ENCODE measurements at regions not wholly inside any gene's neighbourhood (a gene's known extent, or its start where the extent isn't known, plus 50 kb on each side); places are given as distances from the start of the nearest gene placed in this dataset.
A peak's percentile ranks its signal among the peaks of the same experiment; 100 is the strongest.

DNA sequence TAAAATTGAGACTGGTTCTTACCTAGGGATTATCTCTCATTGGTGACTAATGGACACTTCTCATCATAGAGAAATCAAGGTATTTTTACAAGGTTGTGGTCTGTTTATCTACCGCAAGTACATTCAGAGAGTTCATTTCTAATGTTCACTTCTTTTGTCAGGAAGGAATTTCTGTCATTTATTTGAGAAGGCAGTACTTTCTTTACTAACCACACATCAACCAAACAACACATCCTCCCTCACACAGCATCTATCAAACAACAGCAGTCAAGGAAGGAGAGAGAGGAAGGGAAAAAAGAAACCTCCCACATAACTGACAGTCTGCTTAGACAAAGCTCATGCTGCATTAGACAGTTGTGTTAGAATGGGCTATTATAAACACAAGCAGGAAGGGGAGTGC, 182.3 kb upstream of the KLF12 start (continued):
- TF ChIP-seq, protein P1, sequence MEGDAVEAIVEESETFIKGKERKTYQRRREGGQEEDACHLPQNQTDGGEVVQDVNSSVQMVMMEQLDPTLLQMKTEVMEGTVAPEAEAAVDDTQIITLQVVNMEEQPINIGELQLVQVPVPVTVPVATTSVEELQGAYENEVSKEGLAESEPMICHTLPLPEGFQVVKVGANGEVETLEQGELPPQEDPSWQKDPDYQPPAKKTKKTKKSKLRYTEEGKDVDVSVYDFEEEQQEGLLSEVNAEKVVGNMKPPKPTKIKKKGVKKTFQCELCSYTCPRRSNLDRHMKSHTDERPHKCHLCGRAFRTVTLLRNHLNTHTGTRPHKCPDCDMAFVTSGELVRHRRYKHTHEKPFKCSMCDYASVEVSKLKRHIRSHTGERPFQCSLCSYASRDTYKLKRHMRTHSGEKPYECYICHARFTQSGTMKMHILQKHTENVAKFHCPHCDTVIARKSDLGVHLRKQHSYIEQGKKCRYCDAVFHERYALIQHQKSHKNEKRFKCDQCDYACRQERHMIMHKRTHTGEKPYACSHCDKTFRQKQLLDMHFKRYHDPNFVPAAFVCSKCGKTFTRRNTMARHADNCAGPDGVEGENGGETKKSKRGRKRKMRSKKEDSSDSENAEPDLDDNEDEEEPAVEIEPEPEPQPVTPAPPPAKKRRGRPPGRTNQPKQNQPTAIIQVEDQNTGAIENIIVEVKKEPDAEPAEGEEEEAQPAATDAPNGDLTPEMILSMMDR (IDR thresholded peaks at IDR 0.05), result no peak

DNA sequence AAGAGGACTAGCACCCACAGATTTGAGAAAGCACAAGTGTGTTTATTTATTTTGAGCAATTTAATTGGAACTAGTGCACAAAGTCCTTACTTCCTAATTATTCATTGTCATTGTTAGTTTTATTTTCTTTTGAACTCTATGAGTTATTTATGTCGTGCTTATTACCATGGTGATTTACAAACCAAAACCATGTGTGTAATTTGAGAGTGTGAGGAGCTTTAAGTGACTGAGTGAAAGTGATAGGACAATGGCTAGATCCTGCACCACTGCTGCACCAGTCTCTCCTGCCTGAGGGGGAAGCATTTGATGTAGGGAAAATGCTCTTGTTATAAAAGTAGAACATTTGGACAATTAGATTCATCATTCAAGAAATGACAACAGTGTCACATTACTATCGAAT, 172.3 kb upstream of the KLF12 start:
- H3K4me1 Mint-ChIP-seq, result peaks cover 27% of the 10 kb centered on the region
- CTCF ChIA-PET, result interaction anchor here (1.8 kb wide), 1 partner anchor 20 kb away, joined by 8 read pairs; no protein-coding TSS in a partner anchor
- TF ChIP-seq GTF2I (CRISPR knock-in tag; conservative IDR thresholded peaks at IDR 0.05), result no peak
- no peak for TF ChIP-seq RORB (CRISPR knock-in tag; IDR thresholded peaks at IDR 0.05)
- TF ChIP-seq PRRX2 (CRISPR knock-in tag; IDR thresholded peaks at IDR 0.05), result no peak
- no peak for TF ChIP-seq EMX1 (CRISPR knock-in tag; IDR thresholded peaks at IDR 0.05)
- no peak for TF ChIP-seq JUN (CRISPR knock-in tag; IDR thresholded peaks at IDR 0.05)
- no peak for TF ChIP-seq SOX15 (CRISPR knock-in tag; IDR thresholded peaks at IDR 0.05)
- no peak for TF ChIP-seq TEAD4 (CRISPR knock-in tag; IDR thresholded peaks at IDR 0.05)
- TF ChIP-seq ETV6 (CRISPR knock-in tag; IDR thresholded peaks at IDR 0.05), result no peak
- TF ChIP-seq, protein P2, sequence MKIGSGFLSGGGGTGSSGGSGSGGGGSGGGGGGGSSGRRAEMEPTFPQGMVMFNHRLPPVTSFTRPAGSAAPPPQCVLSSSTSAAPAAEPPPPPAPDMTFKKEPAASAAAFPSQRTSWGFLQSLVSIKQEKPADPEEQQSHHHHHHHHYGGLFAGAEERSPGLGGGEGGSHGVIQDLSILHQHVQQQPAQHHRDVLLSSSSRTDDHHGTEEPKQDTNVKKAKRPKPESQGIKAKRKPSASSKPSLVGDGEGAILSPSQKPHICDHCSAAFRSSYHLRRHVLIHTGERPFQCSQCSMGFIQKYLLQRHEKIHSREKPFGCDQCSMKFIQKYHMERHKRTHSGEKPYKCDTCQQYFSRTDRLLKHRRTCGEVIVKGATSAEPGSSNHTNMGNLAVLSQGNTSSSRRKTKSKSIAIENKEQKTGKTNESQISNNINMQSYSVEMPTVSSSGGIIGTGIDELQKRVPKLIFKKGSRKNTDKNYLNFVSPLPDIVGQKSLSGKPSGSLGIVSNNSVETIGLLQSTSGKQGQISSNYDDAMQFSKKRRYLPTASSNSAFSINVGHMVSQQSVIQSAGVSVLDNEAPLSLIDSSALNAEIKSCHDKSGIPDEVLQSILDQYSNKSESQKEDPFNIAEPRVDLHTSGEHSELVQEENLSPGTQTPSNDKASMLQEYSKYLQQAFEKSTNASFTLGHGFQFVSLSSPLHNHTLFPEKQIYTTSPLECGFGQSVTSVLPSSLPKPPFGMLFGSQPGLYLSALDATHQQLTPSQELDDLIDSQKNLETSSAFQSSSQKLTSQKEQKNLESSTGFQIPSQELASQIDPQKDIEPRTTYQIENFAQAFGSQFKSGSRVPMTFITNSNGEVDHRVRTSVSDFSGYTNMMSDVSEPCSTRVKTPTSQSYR (CRISPR knock-in tag; IDR thresholded peaks at IDR 0.05), result no peak
- TF ChIP-seq SMAD3 (CRISPR knock-in tag; IDR thresholded peaks at IDR 0.05; ENCODE audit: borderline replicate concordance), result no peak
- no peak for TF ChIP-seq CREB1 (CRISPR knock-in tag; IDR thresholded peaks at IDR 0.05)
- TF ChIP-seq IRF2 (CRISPR knock-in tag; IDR thresholded peaks at IDR 0.05; ENCODE audit: borderline replicate concordance, low read depth), result no peak
- TF ChIP-seq, protein P3, sequence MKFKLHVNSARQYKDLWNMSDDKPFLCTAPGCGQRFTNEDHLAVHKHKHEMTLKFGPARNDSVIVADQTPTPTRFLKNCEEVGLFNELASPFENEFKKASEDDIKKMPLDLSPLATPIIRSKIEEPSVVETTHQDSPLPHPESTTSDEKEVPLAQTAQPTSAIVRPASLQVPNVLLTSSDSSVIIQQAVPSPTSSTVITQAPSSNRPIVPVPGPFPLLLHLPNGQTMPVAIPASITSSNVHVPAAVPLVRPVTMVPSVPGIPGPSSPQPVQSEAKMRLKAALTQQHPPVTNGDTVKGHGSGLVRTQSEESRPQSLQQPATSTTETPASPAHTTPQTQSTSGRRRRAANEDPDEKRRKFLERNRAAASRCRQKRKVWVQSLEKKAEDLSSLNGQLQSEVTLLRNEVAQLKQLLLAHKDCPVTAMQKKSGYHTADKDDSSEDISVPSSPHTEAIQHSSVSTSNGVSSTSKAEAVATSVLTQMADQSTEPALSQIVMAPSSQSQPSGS (CRISPR knock-in tag; IDR thresholded peaks at IDR 0.05; ENCODE audit: borderline replicate concordance, low read depth), result no peak
- TF ChIP-seq, protein P4, sequence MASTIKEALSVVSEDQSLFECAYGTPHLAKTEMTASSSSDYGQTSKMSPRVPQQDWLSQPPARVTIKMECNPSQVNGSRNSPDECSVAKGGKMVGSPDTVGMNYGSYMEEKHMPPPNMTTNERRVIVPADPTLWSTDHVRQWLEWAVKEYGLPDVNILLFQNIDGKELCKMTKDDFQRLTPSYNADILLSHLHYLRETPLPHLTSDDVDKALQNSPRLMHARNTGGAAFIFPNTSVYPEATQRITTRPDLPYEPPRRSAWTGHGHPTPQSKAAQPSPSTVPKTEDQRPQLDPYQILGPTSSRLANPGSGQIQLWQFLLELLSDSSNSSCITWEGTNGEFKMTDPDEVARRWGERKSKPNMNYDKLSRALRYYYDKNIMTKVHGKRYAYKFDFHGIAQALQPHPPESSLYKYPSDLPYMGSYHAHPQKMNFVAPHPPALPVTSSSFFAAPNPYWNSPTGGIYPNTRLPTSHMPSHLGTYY (CRISPR knock-in tag; IDR thresholded peaks at IDR 0.05), result no peak
- TF ChIP-seq, protein P5, sequence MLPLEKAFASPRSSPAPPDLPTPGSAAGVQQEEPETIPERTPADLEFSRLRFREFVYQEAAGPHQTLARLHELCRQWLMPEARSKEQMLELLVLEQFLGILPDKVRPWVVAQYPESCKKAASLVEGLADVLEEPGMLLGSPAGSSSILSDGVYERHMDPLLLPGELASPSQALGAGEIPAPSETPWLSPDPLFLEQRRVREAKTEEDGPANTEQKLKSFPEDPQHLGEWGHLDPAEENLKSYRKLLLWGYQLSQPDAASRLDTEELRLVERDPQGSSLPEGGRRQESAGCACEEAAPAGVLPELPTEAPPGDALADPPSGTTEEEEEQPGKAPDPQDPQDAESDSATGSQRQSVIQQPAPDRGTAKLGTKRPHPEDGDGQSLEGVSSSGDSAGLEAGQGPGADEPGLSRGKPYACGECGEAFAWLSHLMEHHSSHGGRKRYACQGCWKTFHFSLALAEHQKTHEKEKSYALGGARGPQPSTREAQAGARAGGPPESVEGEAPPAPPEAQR (CRISPR knock-in tag; IDR thresholded peaks at IDR 0.05), result no peak
- no peak for TF ChIP-seq MYBL2 (CRISPR knock-in tag; IDR thresholded peaks at IDR 0.05)
- TF ChIP-seq FOXJ3 (CRISPR knock-in tag; IDR thresholded peaks at IDR 0.05; ENCODE audit: borderline replicate concordance), result no peak
- H3K27me3 Mint-ChIP-seq (ENCODE audit: low read depth), result no peaks in the 10 kb centered on the region
- no peaks in the 10 kb centered on the region for H3K36me3 Mint-ChIP-seq
- ATAC-seq, result peak; percentile 43
- H3K27ac Mint-ChIP-seq, result peak overlapping the region; percentile 12; the same call in 1 of the 2 replicates
- POLR2A ChIA-PET, result no interaction called here
- no peak overlapping the region for H3K4me3 Mint-ChIP-seq
- no peaks in the 10 kb centered on the region for H3K9me3 Mint-ChIP-seq
- DNase-seq (ENCODE audit: low spot score), result no peak

Data from WTC11 (cell line).